Endothelial cell of umbilical vein (primary cell): ENCODE measurements at regions not wholly inside any gene's neighbourhood (a gene's known extent, or its start where the extent isn't known, plus 50 kb on each side); places are given as distances from the start of the nearest gene placed in this dataset.

ENCODE experiments used
- BruUV-seq: library from RNA; stranded (reverse); fragments of 400-500 nt; replicated peaks from 2 replicates; lab custom pipeline; 2021; lab: Mats Ljungman, UMichigan
- CTCF ChIA-PET: fragments of 300-600, 350-600 bp; sonication (Branson Sonifier 250); formaldehyde crosslinking; loops from one replicate; lab custom pipeline; 2021; ENCODE audit warnings: antibody characterized with exemption, inconsistent platforms; lab: Charles Lee
- POLR2A ChIA-PET: fragments of 300-600, 350-600 bp; sonication (Branson Sonifier 250); formaldehyde crosslinking; loops from one replicate; lab custom pipeline; 2021; ENCODE audit warnings: antibody characterized with exemption, inconsistent platforms; lab: Charles Lee
- DNase-seq: peaks from one replicate; pipeline ENCODE4 v3.0.0-alpha.2; 2011; ENCODE audit warnings: low read depth, low spot score
- FAIRE-seq: peaks from 2 replicates; lab custom pipeline; 2011; peaks lifted over from hg19 to GRCh38; lab: Jason Lieb, UNC
- H2AFZ ChIP-seq: 2 replicates; pipeline ENCODE4 v1.6.0; 2012; ENCODE audit warnings: low read depth, low read length, control low read depth, inconsistent platforms
- H3K27ac ChIP-seq: 2 replicates; pipeline ENCODE4 v1.5.1; 2011; ENCODE audit warnings: low read depth, mild to moderate bottlenecking, control low read depth, low read length, moderate library complexity; ENCODE audit not compliant: insufficient read depth
- H3K27me3 ChIP-seq, 2 experiments: 2 replicates each; pipeline versions ENCODE4 v1.6.0 to v1.6.1; 2011; ENCODE audit warnings: low read length in 2 of 2, mixed read lengths in 1 of 2; ENCODE audit not compliant: control insufficient read depth in 2 of 2, insufficient read depth in 2 of 2
- H3K36me3 ChIP-seq, 2 experiments: 2 replicates in 1 of 2; 3 replicates in 1 of 2; pipeline ENCODE4 v1.5.1; 2011; ENCODE audit warnings: low read length in 2 of 2, mild to moderate bottlenecking in 1 of 2, moderate library complexity in 1 of 2; ENCODE audit not compliant: control insufficient read depth in 2 of 2, insufficient read depth in 2 of 2; ENCODE audit errors: extremely low read depth in 1 of 2
- H3K4me1 ChIP-seq: 3 replicates; pipeline ENCODE4 v1.5.1; 2011; ENCODE audit warnings: mild to moderate bottlenecking, low read length; ENCODE audit not compliant: control insufficient read depth, insufficient read depth; ENCODE audit errors: extremely low read depth
- H3K4me2 ChIP-seq: 2 replicates; pipeline ENCODE4 v1.6.1; 2011; ENCODE audit warnings: low read length, control low read depth, mixed read lengths; ENCODE audit not compliant: insufficient read depth
- H3K4me3 ChIP-seq, 3 experiments: fragments of 200-600 bp in 1 of 3; sonication (generic), shearing (Covaris generic) in 1 of 3; replicated peaks in 1 of 3; 2 replicates each; pipeline ENCODE4 v1.5.1; 2011 to 2016; ENCODE audit warnings: control low read depth in 3 of 3, low read length in 3 of 3, mild to moderate bottlenecking in 2 of 3, inconsistent platforms in 1 of 3, low read depth in 1 of 3, moderate library complexity in 1 of 3; ENCODE audit not compliant: insufficient read depth in 1 of 3
- H3K79me2 ChIP-seq: 2 replicates; pipeline ENCODE4 v1.6.0; 2012; ENCODE audit warnings: low read length, inconsistent platforms; ENCODE audit not compliant: control insufficient read depth, insufficient read depth
- H3K9ac ChIP-seq: replicated peaks from 2 replicates; pipeline ENCODE3; 2011; ENCODE audit warnings: low read length, control low read depth; ENCODE audit not compliant: insufficient read depth; ENCODE audit errors: extremely low read depth
- H3K9me1 ChIP-seq: replicated peaks from 3 replicates; pipeline ENCODE4 v1.6.0; 2011; ENCODE audit warnings: mild to moderate bottlenecking, low read length; ENCODE audit not compliant: control insufficient read depth, insufficient read depth; ENCODE audit errors: extremely low read depth
- H3K9me3 ChIP-seq: replicated peaks from 2 replicates; pipeline ENCODE4 v1.5.1; 2012; ENCODE audit warnings: low read length, inconsistent platforms; ENCODE audit not compliant: control insufficient read depth, insufficient read depth
- H4K20me1 ChIP-seq: replicated peaks from 2 replicates; pipeline ENCODE3; 2011; ENCODE audit warnings: mild to moderate bottlenecking, low read length; ENCODE audit not compliant: control insufficient read depth, insufficient read depth; ENCODE audit errors: extremely low read depth
- EZH2 ChIP-seq: IDR thresholded peaks from 2 replicates; pipeline ENCODE4 v1.6.1; 2012; ENCODE audit warnings: borderline replicate concordance, low read depth, mild to moderate bottlenecking, moderate library complexity, low read length, inconsistent platforms; ENCODE audit not compliant: severe bottlenecking
- FOS ChIP-seq: IDR thresholded peaks from 2 replicates; pipeline ENCODE4 v1.6.1; 2011; ENCODE audit warnings: mild to moderate bottlenecking, low read length, moderate library complexity, borderline replicate concordance; ENCODE audit not compliant: insufficient read depth
- GATA2 ChIP-seq: IDR thresholded peaks from 2 replicates; pipeline ENCODE4 v1.7.0; 2011; ENCODE audit warnings: low read depth, mild to moderate bottlenecking, moderate library complexity, mixed read lengths, low read length; ENCODE audit not compliant: insufficient read length, insufficient read depth
- JUN ChIP-seq: IDR thresholded peaks from 2 replicates; pipeline ENCODE4 v1.6.1; 2011; ENCODE audit warnings: borderline replicate concordance, low read depth; ENCODE audit not compliant: insufficient read length, insufficient read depth
- MYC ChIP-seq: IDR thresholded peaks from one replicate; pipeline ENCODE4 v1.6.1; 2011; ENCODE audit warnings: mild to moderate bottlenecking, low read depth, low read length
- POLR2A ChIP-seq: IDR thresholded peaks from 2 replicates; pipeline ENCODE4 v1.6.1; 2012; ENCODE audit warnings: low read depth, mild to moderate bottlenecking, control low read depth, low read length
- POLR2AphosphoS5 ChIP-seq: IDR thresholded peaks from 2 replicates; pipeline ENCODE4 v1.6.1; 2012; ENCODE audit warnings: low read depth, mild to moderate bottlenecking, control low read depth, low read length, moderate library complexity; ENCODE audit not compliant: insufficient read depth
- dilution Hi-C: fragments of 300-500 bp; cut with MboI; formaldehyde crosslinking; loops from one replicate; pipeline ENCODE4 v1.15.0; 2019; ENCODE audit warnings: low sequenced_read_pairs; ENCODE audit not compliant: extremely low pct_ligation_motif_present
- intact Hi-C: fragments of 100-400 bp; cut with micrococcal nuclease; formaldehyde crosslinking; loops from one replicate; pipeline ENCODE4 v1.10.0; 2022
- TF ChIP-seq, protein P1 (sequence below): IDR thresholded peaks from 2 replicates; pipeline ENCODE4 v1.6.1; 2011; ENCODE audit not compliant: insufficient read depth, insufficient read length
- TF ChIP-seq, protein P2 (sequence below), 2 donors: IDR thresholded peaks; 1 replicate in 1 of 2; 2 replicates in 1 of 2; pipeline ENCODE4 v1.5.1; 2011; ENCODE audit warnings: low read length in 2 of 2, mild to moderate bottlenecking in 2 of 2, moderate library complexity in 2 of 2, control low read depth in 1 of 2, inconsistent platforms in 1 of 2, low read depth in 1 of 2; ENCODE audit not compliant: insufficient read depth in 1 of 2; ENCODE audit errors: extremely low read depth in 1 of 2

DNA sequence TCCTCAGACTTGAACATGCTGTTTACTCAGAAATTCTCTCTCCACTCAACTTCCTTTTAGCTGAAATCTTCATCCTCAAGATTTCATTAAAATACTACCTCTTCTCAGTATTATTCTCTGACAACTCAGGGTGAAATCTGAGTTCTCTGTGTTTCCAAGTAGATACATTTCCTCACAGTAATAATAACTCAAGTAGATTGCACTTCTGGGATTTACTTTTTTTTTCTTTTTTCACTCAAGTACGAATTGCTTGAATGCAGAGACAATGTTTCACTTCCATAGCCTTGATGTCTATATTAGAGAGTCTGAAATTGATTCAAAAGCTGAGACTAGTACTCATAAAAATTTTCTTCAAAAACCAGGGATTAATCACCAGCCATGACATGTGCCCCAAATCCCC lies 166.4 kb downstream of the SLITRK5 start:
- TF ChIP-seq GATA2 = no peak
- no peak for TF ChIP-seq POLR2AphosphoS5
- no peak for TF ChIP-seq FOS
- no peak for TF ChIP-seq MYC
- TF ChIP-seq EZH2 = no peak
- intact Hi-C loops = no loop called here
- Histone ChIP-seq H3K9ac (no peak overlapping the region), H3K9me3 (no peaks in the 10 kb centered on the region), H3K4me3 (no peak overlapping the region), H3K79me2 (no peaks in the 10 kb centered on the region), H3K27ac (no peak overlapping the region), H3K4me1 (no peaks in the 10 kb centered on the region), H2AFZ (no peak overlapping the region), H3K36me3 (no peaks in the 10 kb centered on the region), H3K9me1 (no peaks in the 10 kb centered on the region), H3K4me2 (no peak overlapping the region), H4K20me1 (no peaks in the 10 kb centered on the region), H3K27me3 (no peaks in the 10 kb centered on the region)
- ChIA-PET POLR2A (no interaction called here), CTCF (no interaction called here)
- BruUV-seq = no TSS peak
- DNase-seq (no peak), FAIRE-seq (no peak)
- dilution Hi-C loops = no loop called here

DNA sequence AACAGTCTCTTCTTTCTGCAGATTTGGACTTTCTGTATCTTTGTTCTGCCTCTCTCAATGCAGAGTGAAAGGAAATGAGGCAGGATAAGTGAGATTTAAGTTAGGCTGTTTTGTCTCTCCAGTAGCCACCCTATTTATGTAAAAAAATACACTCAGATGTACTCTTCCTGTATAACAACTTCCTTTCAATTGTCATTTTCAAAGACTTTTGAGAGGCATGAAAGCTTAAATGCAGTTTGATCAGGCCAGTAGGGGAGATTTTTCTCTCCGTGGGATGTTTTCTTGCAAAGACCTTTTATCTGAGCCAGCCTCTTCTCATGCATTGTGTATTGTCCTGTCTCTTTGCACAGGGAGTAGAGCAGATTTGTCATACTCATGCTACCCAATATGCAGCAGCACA lies 166.8 kb downstream of the SLITRK5 start:
- Histone ChIP-seq H3K9me1 (no peaks in the 10 kb centered on the region), H3K27me3 (no peaks in the 10 kb centered on the region), H3K4me2 (no peak overlapping the region), H2AFZ (no peak overlapping the region), H3K9ac (no peak overlapping the region), H4K20me1 (no peaks in the 10 kb centered on the region), H3K4me3 (no peak overlapping the region), H3K9me3 (peaks cover 4% of the 10 kb centered on the region), H3K4me1 (no peaks in the 10 kb centered on the region), H3K79me2 (no peaks in the 10 kb centered on the region), H3K27ac (no peak overlapping the region), H3K36me3 (no peaks in the 10 kb centered on the region)
- dilution Hi-C loops = no loop called here
- no peak for TF ChIP-seq MYC
- no peak for TF ChIP-seq POLR2A
- TF ChIP-seq GATA2 = no peak
- no peak for TF ChIP-seq POLR2AphosphoS5
- TF ChIP-seq JUN = no peak
- TF ChIP-seq EZH2 = no peak
- TF ChIP-seq, protein P1, sequence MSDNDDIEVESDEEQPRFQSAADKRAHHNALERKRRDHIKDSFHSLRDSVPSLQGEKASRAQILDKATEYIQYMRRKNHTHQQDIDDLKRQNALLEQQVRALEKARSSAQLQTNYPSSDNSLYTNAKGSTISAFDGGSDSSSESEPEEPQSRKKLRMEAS = no peak
- TF ChIP-seq, protein P2, sequence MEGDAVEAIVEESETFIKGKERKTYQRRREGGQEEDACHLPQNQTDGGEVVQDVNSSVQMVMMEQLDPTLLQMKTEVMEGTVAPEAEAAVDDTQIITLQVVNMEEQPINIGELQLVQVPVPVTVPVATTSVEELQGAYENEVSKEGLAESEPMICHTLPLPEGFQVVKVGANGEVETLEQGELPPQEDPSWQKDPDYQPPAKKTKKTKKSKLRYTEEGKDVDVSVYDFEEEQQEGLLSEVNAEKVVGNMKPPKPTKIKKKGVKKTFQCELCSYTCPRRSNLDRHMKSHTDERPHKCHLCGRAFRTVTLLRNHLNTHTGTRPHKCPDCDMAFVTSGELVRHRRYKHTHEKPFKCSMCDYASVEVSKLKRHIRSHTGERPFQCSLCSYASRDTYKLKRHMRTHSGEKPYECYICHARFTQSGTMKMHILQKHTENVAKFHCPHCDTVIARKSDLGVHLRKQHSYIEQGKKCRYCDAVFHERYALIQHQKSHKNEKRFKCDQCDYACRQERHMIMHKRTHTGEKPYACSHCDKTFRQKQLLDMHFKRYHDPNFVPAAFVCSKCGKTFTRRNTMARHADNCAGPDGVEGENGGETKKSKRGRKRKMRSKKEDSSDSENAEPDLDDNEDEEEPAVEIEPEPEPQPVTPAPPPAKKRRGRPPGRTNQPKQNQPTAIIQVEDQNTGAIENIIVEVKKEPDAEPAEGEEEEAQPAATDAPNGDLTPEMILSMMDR (IDR thresholded peaks at IDR 0.05; ENCODE audit: extremely low read depth in 1 of 2, insufficient read depth in 1 of 2, low read depth in 1 of 2, low read length in 2 of 2) = no peak
- no peak for TF ChIP-seq FOS
- CTCF ChIA-PET = no interaction called here
- FAIRE-seq = no peak
- no TSS peak for BruUV-seq
- POLR2A ChIA-PET = no interaction called here
- intact Hi-C loops = no loop called here
- no peak for DNase-seq
